Ovary (tissue), 3 donors: ENCODE measurements at regions not wholly inside any gene's neighbourhood (a gene's known extent, or its start where the extent isn't known, plus 50 kb on each side); places are given as distances from the start of the nearest gene placed in this dataset.

Source experiments
- CTCF ChIP-seq, 3 donors: fragments of 450-650 bp in 2 of 3; fragments of 200-600 bp in 1 of 3; IDR thresholded peaks; one replicate each; pipeline versions ENCODE4 v1.5.1 to v1.8.0; 2016 to 2022; ENCODE audit warnings: antibody characterized with exemption in 3 of 3, mild to moderate bottlenecking in 1 of 3
- EP300 ChIP-seq: sonication (generic); formaldehyde crosslinking; IDR thresholded peaks from one replicate; pipeline ENCODE4 v1.6.1; 2017; ENCODE audit warnings: antibody characterized with exemption
- POLR2A ChIP-seq: fragments of 450-650 bp; IDR thresholded peaks from one replicate; pipeline ENCODE4 v1.6.1; 2017; ENCODE audit warnings: antibody characterized with exemption, mild to moderate bottlenecking, moderate library complexity
- donor health status: DM: no; HTN: no; CAD: no.

GRCh38 chr20:48407710-48408109 is 420.1 kb downstream of the PREX1 start:
- TF ChIP-seq CTCF (IDR thresholded peaks at IDR 0.05) = no peak
- no peak for TF ChIP-seq POLR2A
- TF ChIP-seq EP300 = no peak
